Neural cell (in vitro differentiated cells): ENCODE measurements at regions not wholly inside any gene's neighbourhood (a gene's known extent, or its start where the extent isn't known, plus 50 kb on each side); places are given as distances from the start of the nearest gene placed in this dataset.

ENCODE experiments used
- EP300 ChIP-seq: fragments of 450-650 bp; conservative IDR thresholded peaks from 2 replicates; pipeline ENCODE4 v1.6.1; 2014; ENCODE audit warnings: antibody characterized with exemption, mild to moderate bottlenecking, moderate library complexity; ENCODE audit not compliant: poor library complexity, severe bottlenecking
- MXI1 ChIP-seq: fragments of 450-650 bp; conservative IDR thresholded peaks from 2 replicates; pipeline ENCODE4 v1.6.1; 2014; ENCODE audit warnings: antibody characterized with exemption, mild to moderate bottlenecking; ENCODE audit not compliant: poor library complexity, severe bottlenecking
- POLR2AphosphoS5 ChIP-seq: IDR thresholded peaks from 2 replicates; pipeline ENCODE4 v1.6.1; 2012
- TAF1 ChIP-seq: IDR thresholded peaks from 2 replicates; pipeline ENCODE4 v1.6.1; 2012; ENCODE audit warnings: low read depth
- TF ChIP-seq, protein P1 (sequence below): fragments of 450-650 bp; IDR thresholded peaks from 2 replicates; pipeline ENCODE4 v1.5.1; 2014; ENCODE audit warnings: antibody characterized with exemption, mild to moderate bottlenecking, moderate library complexity; ENCODE audit not compliant: poor library complexity, severe bottlenecking
- TF ChIP-seq, protein P2 (sequence below): IDR thresholded peaks from 2 replicates; pipeline ENCODE4 v1.6.1; 2012; ENCODE audit warnings: borderline replicate concordance

DNA sequence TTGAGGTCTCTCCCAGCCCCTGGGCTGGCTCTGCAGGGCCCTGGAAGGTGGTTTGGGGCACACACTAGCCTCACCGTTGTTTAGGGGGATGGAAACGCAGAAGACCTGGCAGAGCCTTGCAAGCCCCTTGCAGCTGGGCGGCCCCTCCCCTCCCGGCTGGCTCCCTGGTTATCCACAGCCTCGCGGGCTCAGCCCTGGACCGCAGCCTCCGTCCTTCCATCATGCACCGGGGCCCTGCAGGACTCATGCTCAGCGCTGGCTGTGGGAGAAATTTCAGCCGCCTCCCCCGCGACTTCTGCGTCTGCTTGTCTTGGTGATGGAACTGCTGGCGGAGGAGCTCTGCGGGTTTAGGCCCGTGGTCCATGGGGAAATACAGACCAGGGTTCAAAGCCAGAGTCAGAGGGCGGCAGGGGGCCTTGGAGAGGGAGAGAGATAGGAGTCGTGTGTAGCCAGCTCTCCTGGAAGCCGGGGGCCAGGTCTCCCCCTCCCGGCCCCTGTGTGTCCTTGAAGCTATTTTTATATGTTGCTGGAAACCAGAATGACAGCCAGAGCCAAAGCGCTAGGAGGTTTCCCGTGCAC lies 75.8 kb upstream of the IER5L start:
- TF ChIP-seq, protein P1, sequence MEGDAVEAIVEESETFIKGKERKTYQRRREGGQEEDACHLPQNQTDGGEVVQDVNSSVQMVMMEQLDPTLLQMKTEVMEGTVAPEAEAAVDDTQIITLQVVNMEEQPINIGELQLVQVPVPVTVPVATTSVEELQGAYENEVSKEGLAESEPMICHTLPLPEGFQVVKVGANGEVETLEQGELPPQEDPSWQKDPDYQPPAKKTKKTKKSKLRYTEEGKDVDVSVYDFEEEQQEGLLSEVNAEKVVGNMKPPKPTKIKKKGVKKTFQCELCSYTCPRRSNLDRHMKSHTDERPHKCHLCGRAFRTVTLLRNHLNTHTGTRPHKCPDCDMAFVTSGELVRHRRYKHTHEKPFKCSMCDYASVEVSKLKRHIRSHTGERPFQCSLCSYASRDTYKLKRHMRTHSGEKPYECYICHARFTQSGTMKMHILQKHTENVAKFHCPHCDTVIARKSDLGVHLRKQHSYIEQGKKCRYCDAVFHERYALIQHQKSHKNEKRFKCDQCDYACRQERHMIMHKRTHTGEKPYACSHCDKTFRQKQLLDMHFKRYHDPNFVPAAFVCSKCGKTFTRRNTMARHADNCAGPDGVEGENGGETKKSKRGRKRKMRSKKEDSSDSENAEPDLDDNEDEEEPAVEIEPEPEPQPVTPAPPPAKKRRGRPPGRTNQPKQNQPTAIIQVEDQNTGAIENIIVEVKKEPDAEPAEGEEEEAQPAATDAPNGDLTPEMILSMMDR = no peak
- TF ChIP-seq MXI1 (no peak), POLR2AphosphoS5 (no peak), EP300 (no peak), TAF1 (no peak)
- TF ChIP-seq, protein P2, sequence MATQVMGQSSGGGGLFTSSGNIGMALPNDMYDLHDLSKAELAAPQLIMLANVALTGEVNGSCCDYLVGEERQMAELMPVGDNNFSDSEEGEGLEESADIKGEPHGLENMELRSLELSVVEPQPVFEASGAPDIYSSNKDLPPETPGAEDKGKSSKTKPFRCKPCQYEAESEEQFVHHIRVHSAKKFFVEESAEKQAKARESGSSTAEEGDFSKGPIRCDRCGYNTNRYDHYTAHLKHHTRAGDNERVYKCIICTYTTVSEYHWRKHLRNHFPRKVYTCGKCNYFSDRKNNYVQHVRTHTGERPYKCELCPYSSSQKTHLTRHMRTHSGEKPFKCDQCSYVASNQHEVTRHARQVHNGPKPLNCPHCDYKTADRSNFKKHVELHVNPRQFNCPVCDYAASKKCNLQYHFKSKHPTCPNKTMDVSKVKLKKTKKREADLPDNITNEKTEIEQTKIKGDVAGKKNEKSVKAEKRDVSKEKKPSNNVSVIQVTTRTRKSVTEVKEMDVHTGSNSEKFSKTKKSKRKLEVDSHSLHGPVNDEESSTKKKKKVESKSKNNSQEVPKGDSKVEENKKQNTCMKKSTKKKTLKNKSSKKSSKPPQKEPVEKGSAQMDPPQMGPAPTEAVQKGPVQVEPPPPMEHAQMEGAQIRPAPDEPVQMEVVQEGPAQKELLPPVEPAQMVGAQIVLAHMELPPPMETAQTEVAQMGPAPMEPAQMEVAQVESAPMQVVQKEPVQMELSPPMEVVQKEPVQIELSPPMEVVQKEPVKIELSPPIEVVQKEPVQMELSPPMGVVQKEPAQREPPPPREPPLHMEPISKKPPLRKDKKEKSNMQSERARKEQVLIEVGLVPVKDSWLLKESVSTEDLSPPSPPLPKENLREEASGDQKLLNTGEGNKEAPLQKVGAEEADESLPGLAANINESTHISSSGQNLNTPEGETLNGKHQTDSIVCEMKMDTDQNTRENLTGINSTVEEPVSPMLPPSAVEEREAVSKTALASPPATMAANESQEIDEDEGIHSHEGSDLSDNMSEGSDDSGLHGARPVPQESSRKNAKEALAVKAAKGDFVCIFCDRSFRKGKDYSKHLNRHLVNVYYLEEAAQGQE = no peak
